Activated CD8-positive, alpha-beta T cell treated with anti-CD3 and anti-CD28 coated beads, Interleukin-2, amount 10 ng/mL, durations not matched to agents 7 days and 5 days (primary cell): ENCODE measurements at regions not wholly inside any gene's neighbourhood (a gene's known extent, or its start where the extent isn't known, plus 50 kb on each side); places are given as distances from the start of the nearest gene placed in this dataset. TPM values are rescaled to one million over a fixed set of nuclear protein-coding genes. Genes with fewer than 3 reads are reported as not detected.

Experiments used
- ATAC-seq: fragments of 150-1000 bp; cut with Tn5 transposase; one replicate; pipeline ENCODE4 v1.10.0; 2021; ENCODE audit warnings: moderate library complexity
- CTCF ChIA-PET: fragments of 350-600 bp; sonication (Branson Sonifier 250); formaldehyde crosslinking; loops from one replicate; lab custom pipeline; 2021; ENCODE audit warnings: antibody characterized with exemption; lab: Charles Lee
- POLR2A ChIA-PET: fragments of 350-600 bp; sonication (Branson Sonifier 250); formaldehyde crosslinking; loops from one replicate; lab custom pipeline; 2021; ENCODE audit warnings: antibody characterized with exemption; lab: Charles Lee
- DNase-seq: peaks from one replicate; pipeline ENCODE4 v3.0.0-alpha.2; 2020
- H3K27ac Mint-ChIP-seq: one replicate; pipeline ENCODE4 v1.8.0; 2021; ENCODE audit warnings: mild to moderate bottlenecking, mixed read lengths
- H3K27me3 Mint-ChIP-seq: one replicate; pipeline ENCODE4 v1.8.0; 2021; ENCODE audit warnings: low read depth, mixed read lengths
- H3K36me3 Mint-ChIP-seq: one replicate; pipeline ENCODE4 v1.8.0; 2021; ENCODE audit warnings: low read depth, mixed read lengths
- H3K4me1 Mint-ChIP-seq: one replicate; pipeline ENCODE4 v1.8.0; 2021; ENCODE audit warnings: low read depth, mixed read lengths
- H3K4me3 Mint-ChIP-seq: one replicate; pipeline ENCODE4 v1.8.0; 2021; ENCODE audit warnings: mild to moderate bottlenecking, mixed read lengths
- H3K9me3 Mint-ChIP-seq: one replicate; pipeline ENCODE4 v1.8.0; 2022; ENCODE audit warnings: mixed read lengths; ENCODE audit not compliant: insufficient read depth
- microRNA-seq: library from miRNA; unstranded; fragments of <30 nt; microRNA quantifications from one replicate; pipeline ENCODE4 v1.2.0, GENCODE V29; 2022

GRCh38 chr7:18434171-18434570, 61.4 kb upstream of the HDAC9 start:
- H3K27ac Mint-ChIP-seq: no peak overlapping the region
- ChIA-PET CTCF (no interaction called here), POLR2A (no interaction called here)
- no peak overlapping the region for H3K4me3 Mint-ChIP-seq
- DNase-seq (no peak), ATAC-seq (no peak)
- H3K4me1 Mint-ChIP-seq: no peaks in the 10 kb centered on the region
- no peaks in the 10 kb centered on the region for H3K9me3 Mint-ChIP-seq
- no peaks in the 10 kb centered on the region for H3K36me3 Mint-ChIP-seq
- no peaks in the 10 kb centered on the region for H3K27me3 Mint-ChIP-seq

GRCh38 chr7:18437101-18437500, 58.4 kb upstream of the HDAC9 start:
- ATAC-seq (no peak), DNase-seq (no peak)
- ChIA-PET POLR2A (no interaction called here), CTCF (no interaction called here)
- Mint-ChIP-seq H3K9me3 (no peaks in the 10 kb centered on the region), H3K36me3 (no peaks in the 10 kb centered on the region), H3K27ac (no peak overlapping the region), H3K4me1 (no peaks in the 10 kb centered on the region), H3K4me3 (no peak overlapping the region), H3K27me3 (no peaks in the 10 kb centered on the region)

- ChIA-PET POLR2A (no interaction called here), CTCF (no interaction called here)
- Mint-ChIP-seq H3K9me3 (no peaks in the 10 kb centered on the region), H3K27ac (no peak overlapping the region), H3K36me3 (no peaks in the 10 kb centered on the region), H3K4me1 (no peaks in the 10 kb centered on the region), H3K4me3 (no peak overlapping the region), H3K27me3 (no peaks in the 10 kb centered on the region)
- DNase-seq (no peak), ATAC-seq (no peak)
Measured at GRCh38 chr7:18440934-18441333, 54.6 kb upstream of the HDAC9 start.

GRCh38 chr7:18444826-18445225, 50.7 kb upstream of the HDAC9 start:
- no peaks in the 10 kb centered on the region for H3K9me3 Mint-ChIP-seq
- CTCF ChIA-PET: no interaction called here

GRCh38 chr7:18445483-18445882, 50.1 kb upstream of the HDAC9 start:
- Mint-ChIP-seq H3K36me3 (no peaks in the 10 kb centered on the region), H3K4me3 (no peak overlapping the region), H3K9me3 (no peaks in the 10 kb centered on the region), H3K27ac (no peak overlapping the region), H3K27me3 (no peaks in the 10 kb centered on the region), H3K4me1 (no peaks in the 10 kb centered on the region)
- DNase-seq (no peak), ATAC-seq (no peak)
- CTCF ChIA-PET: no interaction called here
- POLR2A ChIA-PET: no interaction called here

More at GRCh38 chr7:18444826-18445225, 50.7 kb upstream of the HDAC9 start:
- Mint-ChIP-seq H3K36me3 (no peaks in the 10 kb centered on the region), H3K4me1 (no peaks in the 10 kb centered on the region), H3K27me3 (no peaks in the 10 kb centered on the region), H3K4me3 (no peak overlapping the region), H3K27ac (no peak overlapping the region)
- POLR2A ChIA-PET: no interaction called here
- no peak for DNase-seq
- ATAC-seq: no peak

Small RNA genes lying in the stretch of these regions (microRNA-seq; reads per million reads assigned to microRNA genes)
- not detected for gene MIR1302-6
